ENCODE measurements at regions not wholly inside any gene's neighbourhood (a gene's known extent, or its start where the extent isn't known, plus 50 kb on each side); places are given as distances from the start of the nearest gene placed in this dataset.
"Not testable (repeated sequence)": the region's sequence is repeated elsewhere in the genome, so short reads cannot be mapped to it uniquely, and the experiment has no call there.

DNA sequence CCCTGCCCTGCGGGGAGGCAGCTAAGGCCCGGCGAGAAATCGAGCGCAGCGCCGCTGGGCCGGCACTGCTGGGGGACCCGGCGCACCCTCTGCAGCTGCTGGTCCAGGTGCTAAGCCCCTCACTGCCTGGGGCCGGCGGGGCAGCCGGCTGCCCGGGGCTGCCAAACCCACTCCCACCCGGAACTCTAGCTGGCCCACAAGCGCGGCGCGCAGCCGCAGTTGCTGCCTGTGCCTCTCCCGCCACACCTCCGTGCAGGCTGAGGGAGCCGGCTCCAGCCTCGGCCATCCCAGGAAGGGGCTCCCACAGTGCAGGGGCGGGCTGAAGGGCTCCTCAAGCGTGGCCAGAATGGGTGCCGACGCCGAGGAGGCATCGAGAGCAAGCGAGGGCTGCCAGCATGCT is 249.9 kb downstream of the FGF9 start:
- TF ChIP-seq, protein P1, sequence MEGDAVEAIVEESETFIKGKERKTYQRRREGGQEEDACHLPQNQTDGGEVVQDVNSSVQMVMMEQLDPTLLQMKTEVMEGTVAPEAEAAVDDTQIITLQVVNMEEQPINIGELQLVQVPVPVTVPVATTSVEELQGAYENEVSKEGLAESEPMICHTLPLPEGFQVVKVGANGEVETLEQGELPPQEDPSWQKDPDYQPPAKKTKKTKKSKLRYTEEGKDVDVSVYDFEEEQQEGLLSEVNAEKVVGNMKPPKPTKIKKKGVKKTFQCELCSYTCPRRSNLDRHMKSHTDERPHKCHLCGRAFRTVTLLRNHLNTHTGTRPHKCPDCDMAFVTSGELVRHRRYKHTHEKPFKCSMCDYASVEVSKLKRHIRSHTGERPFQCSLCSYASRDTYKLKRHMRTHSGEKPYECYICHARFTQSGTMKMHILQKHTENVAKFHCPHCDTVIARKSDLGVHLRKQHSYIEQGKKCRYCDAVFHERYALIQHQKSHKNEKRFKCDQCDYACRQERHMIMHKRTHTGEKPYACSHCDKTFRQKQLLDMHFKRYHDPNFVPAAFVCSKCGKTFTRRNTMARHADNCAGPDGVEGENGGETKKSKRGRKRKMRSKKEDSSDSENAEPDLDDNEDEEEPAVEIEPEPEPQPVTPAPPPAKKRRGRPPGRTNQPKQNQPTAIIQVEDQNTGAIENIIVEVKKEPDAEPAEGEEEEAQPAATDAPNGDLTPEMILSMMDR (conservative IDR thresholded peaks at IDR 0.05; ENCODE audit: low read depth, low read length) = not testable (repeated sequence)
- TF ChIP-seq EZH2phosphoT487 (IDR thresholded peaks at IDR 0.05; ENCODE audit: borderline replicate concordance, low read length) = not testable (repeated sequence)
